SK-N-SH (cell line): ENCODE measurements at regions not wholly inside any gene's neighbourhood (a gene's known extent, or its start where the extent isn't known, plus 50 kb on each side); places are given as distances from the start of the nearest gene placed in this dataset.

ENCODE experiments used
- CTCF ChIA-PET: fragments of 300-600, 350-600 bp; formaldehyde crosslinking; extraction: SDS; loops from one replicate; lab custom pipeline; 2021; lab: Yijun Ruan, JAX
- POLR2A ChIA-PET: fragments of 350-600 bp; sonication (Branson Sonifier 250); formaldehyde crosslinking; extraction: SDS; loops from one replicate; lab custom pipeline; 2020; ENCODE audit warnings: antibody characterized with exemption, inconsistent platforms; lab: Yijun Ruan, JAX
- DNase-seq: peaks from one replicate; pipeline ENCODE4 v3.0.0; 2012
- H2AFZ ChIP-seq: fragments of 200-600 bp; sonication (generic); 2 replicates; pipeline ENCODE4 v1.8.1; 2016; ENCODE audit warnings: antibody characterized with exemption, mild to moderate bottlenecking, low read depth
- H3F3A ChIP-seq: fragments of 200-600 bp; sonication (generic); replicated peaks from 2 replicates; pipeline ENCODE3; 2016; ENCODE audit warnings: antibody characterized with exemption, mild to moderate bottlenecking; ENCODE audit not compliant: insufficient read depth
- H3K27ac ChIP-seq, 2 experiments: fragments of 200-500 bp in 1 of 2; fragments of 200-600 bp in 1 of 2; sonication (Bioruptor generic) in 1 of 2; sonication (generic), shearing (Covaris generic) in 1 of 2; 2 replicates each; pipeline versions ENCODE4 v1.5.1 to v1.6.1; 2014 to 2016; ENCODE audit warnings: low read depth in 2 of 2, inconsistent platforms in 1 of 2, low read length in 1 of 2, mild to moderate bottlenecking in 1 of 2, mixed read lengths in 1 of 2
- H3K27me3 ChIP-seq: fragments of 200-600 bp; sonication (generic), shearing (Covaris generic); 2 replicates; pipeline ENCODE4 v1.6.1; 2016; ENCODE audit warnings: mixed run types; ENCODE audit not compliant: insufficient read depth
- H3K36me3 ChIP-seq, 2 experiments: fragments of 200-500 bp in 1 of 2; fragments of 200-600 bp in 1 of 2; sonication (Bioruptor generic) in 1 of 2; sonication (generic) in 1 of 2; replicated peaks in 1 of 2; 2 replicates each; pipeline versions ENCODE3 to v1.5.1; 2014 to 2016; ENCODE audit warnings: low read length in 1 of 2, mild to moderate bottlenecking in 1 of 2; ENCODE audit not compliant: insufficient read depth in 2 of 2, control insufficient read depth in 1 of 2
- H3K4me1 ChIP-seq, 2 experiments: fragments of 200-500 bp in 1 of 2; fragments of 200-600 bp in 1 of 2; sonication (Bioruptor generic) in 1 of 2; sonication (generic), shearing (Covaris generic) in 1 of 2; 2 replicates each; pipeline versions ENCODE4 v1.5.1 to v1.6.1; 2014 to 2016; ENCODE audit warnings: low read depth in 1 of 2, low read length in 1 of 2, mixed run types in 1 of 2; ENCODE audit not compliant: insufficient read depth in 2 of 2, control insufficient read depth in 1 of 2
- H3K4me2 ChIP-seq: fragments of 200-600 bp; sonication (generic), shearing (Covaris generic); 2 replicates; pipeline ENCODE4 v1.6.1; 2017; ENCODE audit warnings: mixed run types
- H3K4me3 ChIP-seq, 2 experiments: fragments of 200-500 bp in 1 of 2; fragments of 200-600 bp in 1 of 2; sonication (Bioruptor generic) in 1 of 2; sonication (generic), shearing (Covaris generic) in 1 of 2; 2 replicates each; pipeline versions ENCODE4 v1.5.1 to v1.8.1; 2014 to 2016; ENCODE audit warnings: low read depth in 2 of 2, inconsistent platforms in 1 of 2, low read length in 1 of 2, mild to moderate bottlenecking in 1 of 2, mixed read lengths in 1 of 2, moderate library complexity in 1 of 2
- H3K79me2 ChIP-seq: fragments of 200-600 bp; sonication (generic); 2 replicates; pipeline ENCODE4 v1.8.1; 2017; ENCODE audit warnings: mild to moderate bottlenecking; ENCODE audit not compliant: insufficient read depth
- H3K9ac ChIP-seq: fragments of 200-600 bp; sonication (generic); 2 replicates; pipeline ENCODE4 v1.6.1; 2017; ENCODE audit warnings: mixed run types
- H3K9me2 ChIP-seq: fragments of 200-600 bp; sonication (generic); 2 replicates; pipeline ENCODE4 v1.6.1; 2017; ENCODE audit warnings: mixed run types
- H3K9me3 ChIP-seq: fragments of 200-600 bp; sonication (generic); 2 replicates; pipeline ENCODE4 v1.6.1; 2017; ENCODE audit warnings: mixed run types, mild to moderate bottlenecking, moderate library complexity
- H4K20me1 ChIP-seq: fragments of 200-600 bp; sonication (generic); 2 replicates; pipeline ENCODE4 v1.6.1; 2017; ENCODE audit warnings: mild to moderate bottlenecking, mixed run types; ENCODE audit not compliant: insufficient read depth
- FOSL2 ChIP-seq: IDR thresholded peaks from 2 replicates; pipeline ENCODE4 v1.4.0; 2012; ENCODE audit warnings: low read depth, mild to moderate bottlenecking, moderate library complexity, borderline replicate concordance
- FOXJ3 ChIP-seq: sonication (generic); formaldehyde crosslinking; IDR thresholded peaks from 2 replicates; pipeline ENCODE4 v1.5.1; 2020; ENCODE audit warnings: mild to moderate bottlenecking, missing genetic modification reagents
- FOXM1 ChIP-seq: IDR thresholded peaks from 2 replicates; pipeline ENCODE4 v1.4.0; 2012; ENCODE audit warnings: low read depth, mild to moderate bottlenecking
- GATA2 ChIP-seq: sonication (generic); formaldehyde crosslinking; IDR thresholded peaks from 2 replicates; pipeline ENCODE4 v1.5.0; 2020; ENCODE audit warnings: mild to moderate bottlenecking, missing genetic modification reagents
- MXI1 ChIP-seq: IDR thresholded peaks from 2 replicates; pipeline ENCODE4 v1.6.1; 2012; ENCODE audit warnings: mild to moderate bottlenecking, low read depth, low read length, improper control_type of control experiment
- NFIC ChIP-seq: IDR thresholded peaks from 2 replicates; pipeline ENCODE4 v1.4.0; 2012; ENCODE audit warnings: borderline replicate concordance
- NRF1 ChIP-seq: IDR thresholded peaks from 2 replicates; pipeline ENCODE4 v1.6.1; 2012; ENCODE audit warnings: low read depth, mild to moderate bottlenecking, low read length
- RAD21 ChIP-seq: IDR thresholded peaks from 2 replicates; pipeline ENCODE4 v1.6.1; 2012; ENCODE audit warnings: mild to moderate bottlenecking, low read length
- SIN3A ChIP-seq: IDR thresholded peaks from 2 replicates; pipeline ENCODE4 v1.6.1; 2012; ENCODE audit warnings: low read depth, mild to moderate bottlenecking, low read length, moderate library complexity, borderline replicate concordance
- WGBS: methylation state at CpG from one replicate; pipeline ENCODE4 v1.1.6; 2017; ENCODE audit warnings: low lambda C conversion rate; 5-methylcytosine and 5-hydroxymethylcytosine counted together
- TF ChIP-seq, protein P1 (sequence below): IDR thresholded peaks from 2 replicates; pipeline ENCODE4 v1.6.1; 2012; ENCODE audit warnings: mild to moderate bottlenecking, low read depth, low read length, moderate library complexity
- TF ChIP-seq, protein P2 (sequence below): IDR thresholded peaks from 2 replicates; pipeline ENCODE4 v1.4.0; 2012; ENCODE audit warnings: low read depth

- TF ChIP-seq, protein P1, sequence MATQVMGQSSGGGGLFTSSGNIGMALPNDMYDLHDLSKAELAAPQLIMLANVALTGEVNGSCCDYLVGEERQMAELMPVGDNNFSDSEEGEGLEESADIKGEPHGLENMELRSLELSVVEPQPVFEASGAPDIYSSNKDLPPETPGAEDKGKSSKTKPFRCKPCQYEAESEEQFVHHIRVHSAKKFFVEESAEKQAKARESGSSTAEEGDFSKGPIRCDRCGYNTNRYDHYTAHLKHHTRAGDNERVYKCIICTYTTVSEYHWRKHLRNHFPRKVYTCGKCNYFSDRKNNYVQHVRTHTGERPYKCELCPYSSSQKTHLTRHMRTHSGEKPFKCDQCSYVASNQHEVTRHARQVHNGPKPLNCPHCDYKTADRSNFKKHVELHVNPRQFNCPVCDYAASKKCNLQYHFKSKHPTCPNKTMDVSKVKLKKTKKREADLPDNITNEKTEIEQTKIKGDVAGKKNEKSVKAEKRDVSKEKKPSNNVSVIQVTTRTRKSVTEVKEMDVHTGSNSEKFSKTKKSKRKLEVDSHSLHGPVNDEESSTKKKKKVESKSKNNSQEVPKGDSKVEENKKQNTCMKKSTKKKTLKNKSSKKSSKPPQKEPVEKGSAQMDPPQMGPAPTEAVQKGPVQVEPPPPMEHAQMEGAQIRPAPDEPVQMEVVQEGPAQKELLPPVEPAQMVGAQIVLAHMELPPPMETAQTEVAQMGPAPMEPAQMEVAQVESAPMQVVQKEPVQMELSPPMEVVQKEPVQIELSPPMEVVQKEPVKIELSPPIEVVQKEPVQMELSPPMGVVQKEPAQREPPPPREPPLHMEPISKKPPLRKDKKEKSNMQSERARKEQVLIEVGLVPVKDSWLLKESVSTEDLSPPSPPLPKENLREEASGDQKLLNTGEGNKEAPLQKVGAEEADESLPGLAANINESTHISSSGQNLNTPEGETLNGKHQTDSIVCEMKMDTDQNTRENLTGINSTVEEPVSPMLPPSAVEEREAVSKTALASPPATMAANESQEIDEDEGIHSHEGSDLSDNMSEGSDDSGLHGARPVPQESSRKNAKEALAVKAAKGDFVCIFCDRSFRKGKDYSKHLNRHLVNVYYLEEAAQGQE = no peak
- TF ChIP-seq, all 33 proteins: peak for 0
Measured at GRCh38 chr13:81388400-81388799, 1047.5 kb upstream of the SPRY2 start (continued).

GRCh38 chr13:81383444-81383843, 1042.5 kb upstream of the SPRY2 start:
- WGBS = 5% methylated on average over 5 of the region's 5 CpGs
- Histone ChIP-seq H4K20me1 (no peaks in the 10 kb centered on the region), H3K9me2 (no peaks in the 10 kb centered on the region), H3K4me3 (no peak overlapping the region), H3K4me1 (no peaks in the 10 kb centered on the region), H3K9ac (no peak overlapping the region), H3K4me2 (no peak overlapping the region), H3K9me3 (no peaks in the 10 kb centered on the region), H2AFZ (peak overlapping the region; percentile 63; the same call in 1 of the 2 replicates), H3K79me2 (no peaks in the 10 kb centered on the region), H3K27me3 (no peaks in the 10 kb centered on the region), H3K36me3 (no peaks in the 10 kb centered on the region), H3F3A (no peaks in the 10 kb centered on the region), H3K27ac (no peak overlapping the region)
- ChIA-PET POLR2A (no interaction called here), CTCF (no interaction called here)
- TF ChIP-seq, protein P1 = no peak
- TF ChIP-seq, protein P2, sequence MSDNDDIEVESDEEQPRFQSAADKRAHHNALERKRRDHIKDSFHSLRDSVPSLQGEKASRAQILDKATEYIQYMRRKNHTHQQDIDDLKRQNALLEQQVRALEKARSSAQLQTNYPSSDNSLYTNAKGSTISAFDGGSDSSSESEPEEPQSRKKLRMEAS = no peak
- TF ChIP-seq FOXJ3 (CRISPR knock-in tag) = no peak
- TF ChIP-seq MXI1 = no peak
- TF ChIP-seq RAD21 = no peak
- no peak for TF ChIP-seq NRF1
- TF ChIP-seq SIN3A = no peak
- no peak for TF ChIP-seq NFIC
- no peak for TF ChIP-seq FOXM1
- TF ChIP-seq FOSL2 = no peak
- TF ChIP-seq GATA2 (CRISPR knock-in tag) = no peak
- DNase-seq = no peak
